ENCODE measurements at regions not wholly inside any gene's neighbourhood (a gene's known extent, or its start where the extent isn't known, plus 50 kb on each side); places are given as distances from the start of the nearest gene placed in this dataset.

GRCh38 chr19:32200312-32201038 lies 144.9 kb upstream of the ZNF507 start:
- TF ChIP-seq POLR2AphosphoS5 (IDR thresholded peaks at IDR 0.05), result no peak
- TF ChIP-seq POLR2A (IDR thresholded peaks at IDR 0.05), result no peak
- no peak for TF ChIP-seq CTCF (IDR thresholded peaks at IDR 0.05)
- TF ChIP-seq EP300 (IDR thresholded peaks at IDR 0.05; ENCODE audit: low read depth), result no peak
- no peaks in the 10 kb centered on the region for H3K4me1 ChIP-seq
- intact Hi-C loops (cut with DNase I; ENCODE audit: low total_unique reads), result no loop called here
- DNase-seq, result no peak
- no peak overlapping the region for H3K27ac ChIP-seq
- H3K27me3 ChIP-seq, result no peaks in the 10 kb centered on the region
- no peaks in the 10 kb centered on the region for H3K36me3 ChIP-seq
- WGBS, 2 donors (ENCODE audit: low coverage in 1 of 2), result 84 to 100% methylated on average over 1 to 9 of the region's 9 CpGs
- in situ Hi-C loops (cut with MboI; ENCODE audit: low pct_ligation_motif_present in 1 of 4, low pct_unique_long_range_greater_than_20kb in 1 of 4, low sequenced_read_pairs in 3 of 4), result no loop called here
- H3K9me3 ChIP-seq, result no peaks in the 10 kb centered on the region
- H3K4me3 ChIP-seq, result no peak overlapping the region

- H3K4me1 ChIP-seq, result no peaks in the 10 kb centered on the region
- in situ Hi-C loops (cut with MboI; ENCODE audit: low pct_ligation_motif_present in 1 of 4, low pct_unique_long_range_greater_than_20kb in 1 of 4, low sequenced_read_pairs in 3 of 4), result no loop called here
- H3K27me3 ChIP-seq, result no peaks in the 10 kb centered on the region
- DNase-seq, result no peak
- H3K36me3 ChIP-seq, result no peaks in the 10 kb centered on the region
- H3K27ac ChIP-seq, result no peak overlapping the region
- TF ChIP-seq POLR2A (IDR thresholded peaks at IDR 0.05) (no peak), EP300 (IDR thresholded peaks at IDR 0.05; ENCODE audit: low read depth) (no peak), POLR2AphosphoS5 (IDR thresholded peaks at IDR 0.05) (no peak), CTCF (IDR thresholded peaks at IDR 0.05) (no peak)
- WGBS, 2 donors (ENCODE audit: low coverage in 1 of 2), result 67 to 83% methylated on average over 1 to 2 of the region's 2 CpGs
- H3K9me3 ChIP-seq, result no peaks in the 10 kb centered on the region
- intact Hi-C loops (cut with DNase I; ENCODE audit: low total_unique reads), result no loop called here
- no peak overlapping the region for H3K4me3 ChIP-seq
Observed at GRCh38 chr19:32201211-32201610, 144.2 kb upstream of the ZNF507 start.

- intact Hi-C loops (cut with DNase I; ENCODE audit: low total_unique reads) (no loop called here), in situ Hi-C loops (cut with MboI; ENCODE audit: low pct_ligation_motif_present in 1 of 4, low pct_unique_long_range_greater_than_20kb in 1 of 4, low sequenced_read_pairs in 3 of 4) (no loop called here)
- Histone ChIP-seq H3K36me3 (no peaks in the 10 kb centered on the region), H3K9me3 (no peaks in the 10 kb centered on the region), H3K4me1 (no peaks in the 10 kb centered on the region), H3K27me3 (no peaks in the 10 kb centered on the region), H3K4me3 (no peak overlapping the region), H3K27ac (no peak overlapping the region)
- DNase-seq, result no peak
- WGBS, 2 donors (ENCODE audit: low coverage in 1 of 2), result 70% methylated on average over 15 of the region's 15 CpGs; no CpG with 5 or more reads in 1 of the 2 donors
- TF ChIP-seq POLR2A (IDR thresholded peaks at IDR 0.05) (no peak), EP300 (IDR thresholded peaks at IDR 0.05; ENCODE audit: low read depth) (no peak), POLR2AphosphoS5 (IDR thresholded peaks at IDR 0.05) (no peak), CTCF (IDR thresholded peaks at IDR 0.05) (no peak)
Observed at GRCh38 chr19:32201636-32202051, 143.8 kb upstream of the ZNF507 start.

GRCh38 chr19:32202244-32202643 lies 143.2 kb upstream of the ZNF507 start:
- 80% methylated on average over 5 of the region's 5 CpGs; no CpG with 5 or more reads in 1 of the 2 donors for WGBS, 2 donors (ENCODE audit: low coverage in 1 of 2)
- no peak overlapping the region for H3K4me3 ChIP-seq
- no peak for TF ChIP-seq CTCF (IDR thresholded peaks at IDR 0.05)
- no peak for TF ChIP-seq POLR2AphosphoS5 (IDR thresholded peaks at IDR 0.05)
- TF ChIP-seq POLR2A (IDR thresholded peaks at IDR 0.05), result no peak
- TF ChIP-seq EP300 (IDR thresholded peaks at IDR 0.05; ENCODE audit: low read depth), result no peak
- intact Hi-C loops (cut with DNase I; ENCODE audit: low total_unique reads), result no loop called here
- H3K27ac ChIP-seq, result no peak overlapping the region
- no peaks in the 10 kb centered on the region for H3K9me3 ChIP-seq
- no peaks in the 10 kb centered on the region for H3K36me3 ChIP-seq
- in situ Hi-C loops (cut with MboI; ENCODE audit: low pct_ligation_motif_present in 1 of 4, low pct_unique_long_range_greater_than_20kb in 1 of 4, low sequenced_read_pairs in 3 of 4), result no loop called here
- no peaks in the 10 kb centered on the region for H3K4me1 ChIP-seq
- no peak for DNase-seq
- H3K27me3 ChIP-seq, result no peaks in the 10 kb centered on the region

Measured in transverse colon (tissue), 4 donors.